ENCODE measurements at regions not wholly inside any gene's neighbourhood (a gene's known extent, or its start where the extent isn't known, plus 50 kb on each side); places are given as distances from the start of the nearest gene placed in this dataset.

DNA sequence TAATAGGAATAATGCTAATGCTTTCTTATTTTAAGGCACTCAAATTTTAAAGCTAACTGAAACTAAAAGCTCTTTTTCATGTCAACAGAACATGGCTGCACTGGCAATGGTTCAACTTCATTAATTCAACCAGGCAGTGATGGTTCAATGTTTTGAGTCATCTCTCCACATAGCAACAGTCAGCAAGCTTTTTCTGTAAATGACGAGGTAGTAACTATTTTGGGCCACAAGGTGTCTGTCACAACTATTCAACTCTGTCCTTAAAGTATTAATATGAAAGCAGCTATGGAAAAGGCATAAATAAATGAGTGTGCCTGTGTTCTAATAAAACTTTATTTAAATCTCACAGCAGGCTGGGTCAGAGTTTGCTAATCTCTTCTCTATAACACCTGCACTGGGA lies 1425.6 kb upstream of the PIK3C3 start:
- TF ChIP-seq, protein P1, sequence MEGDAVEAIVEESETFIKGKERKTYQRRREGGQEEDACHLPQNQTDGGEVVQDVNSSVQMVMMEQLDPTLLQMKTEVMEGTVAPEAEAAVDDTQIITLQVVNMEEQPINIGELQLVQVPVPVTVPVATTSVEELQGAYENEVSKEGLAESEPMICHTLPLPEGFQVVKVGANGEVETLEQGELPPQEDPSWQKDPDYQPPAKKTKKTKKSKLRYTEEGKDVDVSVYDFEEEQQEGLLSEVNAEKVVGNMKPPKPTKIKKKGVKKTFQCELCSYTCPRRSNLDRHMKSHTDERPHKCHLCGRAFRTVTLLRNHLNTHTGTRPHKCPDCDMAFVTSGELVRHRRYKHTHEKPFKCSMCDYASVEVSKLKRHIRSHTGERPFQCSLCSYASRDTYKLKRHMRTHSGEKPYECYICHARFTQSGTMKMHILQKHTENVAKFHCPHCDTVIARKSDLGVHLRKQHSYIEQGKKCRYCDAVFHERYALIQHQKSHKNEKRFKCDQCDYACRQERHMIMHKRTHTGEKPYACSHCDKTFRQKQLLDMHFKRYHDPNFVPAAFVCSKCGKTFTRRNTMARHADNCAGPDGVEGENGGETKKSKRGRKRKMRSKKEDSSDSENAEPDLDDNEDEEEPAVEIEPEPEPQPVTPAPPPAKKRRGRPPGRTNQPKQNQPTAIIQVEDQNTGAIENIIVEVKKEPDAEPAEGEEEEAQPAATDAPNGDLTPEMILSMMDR (IDR thresholded peaks at IDR 0.05): peak; percentile 44
- no peak for TF ChIP-seq EZH2 (IDR thresholded peaks at IDR 0.05)
